ENCODE measurements at regions not wholly inside any gene's neighbourhood (a gene's known extent, or its start where the extent isn't known, plus 50 kb on each side); places are given as distances from the start of the nearest gene placed in this dataset.

DNA sequence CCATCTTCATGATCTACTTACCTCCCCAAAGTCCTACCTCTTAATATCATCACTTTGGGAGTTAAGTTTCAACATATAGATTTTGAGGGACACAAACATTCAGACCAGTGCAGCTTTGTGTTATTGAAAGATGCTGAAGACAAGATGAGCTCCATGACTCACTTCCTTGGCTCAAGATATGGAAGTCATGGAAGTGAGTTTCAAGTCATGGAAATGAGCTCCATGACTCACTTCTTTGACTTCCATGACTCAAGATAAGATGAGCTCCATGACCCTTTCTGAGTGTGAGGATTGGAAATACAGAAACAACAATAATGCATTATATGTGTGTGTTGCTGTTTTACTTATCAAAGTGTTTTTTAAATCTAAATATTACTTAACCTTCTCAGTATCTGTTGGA is 170.2 kb upstream of the TPRG1 start:
- TF ChIP-seq, protein P1, sequence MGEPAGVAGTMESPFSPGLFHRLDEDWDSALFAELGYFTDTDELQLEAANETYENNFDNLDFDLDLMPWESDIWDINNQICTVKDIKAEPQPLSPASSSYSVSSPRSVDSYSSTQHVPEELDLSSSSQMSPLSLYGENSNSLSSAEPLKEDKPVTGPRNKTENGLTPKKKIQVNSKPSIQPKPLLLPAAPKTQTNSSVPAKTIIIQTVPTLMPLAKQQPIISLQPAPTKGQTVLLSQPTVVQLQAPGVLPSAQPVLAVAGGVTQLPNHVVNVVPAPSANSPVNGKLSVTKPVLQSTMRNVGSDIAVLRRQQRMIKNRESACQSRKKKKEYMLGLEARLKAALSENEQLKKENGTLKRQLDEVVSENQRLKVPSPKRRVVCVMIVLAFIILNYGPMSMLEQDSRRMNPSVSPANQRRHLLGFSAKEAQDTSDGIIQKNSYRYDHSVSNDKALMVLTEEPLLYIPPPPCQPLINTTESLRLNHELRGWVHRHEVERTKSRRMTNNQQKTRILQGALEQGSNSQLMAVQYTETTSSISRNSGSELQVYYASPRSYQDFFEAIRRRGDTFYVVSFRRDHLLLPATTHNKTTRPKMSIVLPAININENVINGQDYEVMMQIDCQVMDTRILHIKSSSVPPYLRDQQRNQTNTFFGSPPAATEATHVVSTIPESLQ (CRISPR knock-in tag; IDR thresholded peaks at IDR 0.05) = no peak
- TF ChIP-seq, protein P2, sequence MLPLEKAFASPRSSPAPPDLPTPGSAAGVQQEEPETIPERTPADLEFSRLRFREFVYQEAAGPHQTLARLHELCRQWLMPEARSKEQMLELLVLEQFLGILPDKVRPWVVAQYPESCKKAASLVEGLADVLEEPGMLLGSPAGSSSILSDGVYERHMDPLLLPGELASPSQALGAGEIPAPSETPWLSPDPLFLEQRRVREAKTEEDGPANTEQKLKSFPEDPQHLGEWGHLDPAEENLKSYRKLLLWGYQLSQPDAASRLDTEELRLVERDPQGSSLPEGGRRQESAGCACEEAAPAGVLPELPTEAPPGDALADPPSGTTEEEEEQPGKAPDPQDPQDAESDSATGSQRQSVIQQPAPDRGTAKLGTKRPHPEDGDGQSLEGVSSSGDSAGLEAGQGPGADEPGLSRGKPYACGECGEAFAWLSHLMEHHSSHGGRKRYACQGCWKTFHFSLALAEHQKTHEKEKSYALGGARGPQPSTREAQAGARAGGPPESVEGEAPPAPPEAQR (CRISPR knock-in tag; IDR thresholded peaks at IDR 0.05) = no peak
- no peak for TF ChIP-seq JUN (CRISPR knock-in tag; IDR thresholded peaks at IDR 0.05)

All from WTC11 (cell line).